ENCODE measurements at regions not wholly inside any gene's neighbourhood (a gene's known extent, or its start where the extent isn't known, plus 50 kb on each side); places are given as distances from the start of the nearest gene placed in this dataset.

DNA sequence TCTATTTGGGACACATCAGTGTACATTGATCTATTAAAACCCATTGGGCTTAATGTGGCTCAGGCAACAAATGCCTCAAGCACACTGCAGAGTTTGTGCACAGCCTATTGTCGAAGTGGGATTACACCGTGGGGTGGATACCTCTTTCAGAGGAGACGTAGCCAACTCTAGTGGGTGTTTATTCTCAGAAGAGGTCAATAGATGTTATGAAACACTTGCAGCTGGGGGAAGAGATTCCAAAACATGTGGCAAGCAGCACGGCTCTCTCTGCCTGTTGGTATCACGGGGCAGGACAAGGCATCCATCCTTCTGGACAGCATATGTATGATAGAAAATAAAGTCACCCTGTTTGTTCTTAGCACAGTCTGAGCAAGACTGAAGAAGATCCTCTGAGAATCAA, 121.4 kb upstream of the COPS8 start:
- DNase-seq (ENCODE audit: low spot score): peak; percentile 64

DNA sequence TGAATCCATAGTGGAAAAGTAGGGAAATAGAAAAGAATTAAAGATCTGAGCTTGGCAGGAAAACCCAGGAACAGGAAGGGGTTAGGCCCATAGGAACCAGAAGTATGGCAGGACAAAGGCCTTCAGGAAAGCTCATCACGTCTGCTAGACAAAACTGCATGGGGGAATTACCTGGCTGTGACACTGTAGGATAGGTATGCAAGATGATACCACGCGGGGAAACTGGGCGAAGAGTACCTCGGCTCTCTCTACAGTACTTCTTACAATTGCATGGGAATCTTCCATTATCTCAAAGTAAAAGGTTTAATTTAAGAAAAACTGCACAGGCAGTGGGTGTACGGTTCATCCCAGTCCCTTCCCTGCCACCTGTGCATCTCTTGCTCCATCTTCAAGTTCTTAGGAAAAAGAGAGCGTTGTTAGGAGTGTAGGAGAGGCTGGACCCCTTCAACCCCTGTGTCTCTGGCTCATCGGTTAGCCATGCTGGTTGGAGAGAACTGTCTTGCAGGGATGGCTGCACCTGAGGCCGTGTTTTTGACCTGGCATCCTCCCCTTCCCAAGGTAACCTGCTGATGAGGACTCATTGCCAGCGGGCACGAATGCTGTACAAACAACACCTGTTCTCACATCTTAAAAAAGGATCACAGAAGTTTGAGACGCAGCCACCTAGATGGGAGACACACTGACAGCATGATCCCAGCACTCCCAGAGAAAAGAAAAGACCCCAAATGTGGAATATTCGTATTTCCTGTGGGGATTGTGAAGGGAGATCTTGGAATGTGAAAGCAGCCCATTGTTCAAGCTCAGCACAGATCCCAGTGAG, 120.5 kb upstream of the COPS8 start:
- DNase-seq (ENCODE audit: low spot score): peak; percentile 65

DNA sequence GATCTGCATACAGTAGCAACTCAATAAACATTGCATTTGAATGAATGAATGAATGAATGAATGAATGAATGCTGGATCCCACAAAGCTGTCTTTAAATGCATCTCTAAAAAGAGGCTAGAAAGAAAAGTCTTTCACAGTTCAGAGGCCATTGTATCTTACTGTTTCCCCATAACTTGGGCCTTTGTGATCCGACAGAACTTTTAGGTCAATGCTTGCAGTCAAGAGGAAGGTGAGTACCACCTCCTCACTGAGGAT, 119.9 kb upstream of the COPS8 start:
- no peak for DNase-seq (ENCODE audit: low spot score)

DNA sequence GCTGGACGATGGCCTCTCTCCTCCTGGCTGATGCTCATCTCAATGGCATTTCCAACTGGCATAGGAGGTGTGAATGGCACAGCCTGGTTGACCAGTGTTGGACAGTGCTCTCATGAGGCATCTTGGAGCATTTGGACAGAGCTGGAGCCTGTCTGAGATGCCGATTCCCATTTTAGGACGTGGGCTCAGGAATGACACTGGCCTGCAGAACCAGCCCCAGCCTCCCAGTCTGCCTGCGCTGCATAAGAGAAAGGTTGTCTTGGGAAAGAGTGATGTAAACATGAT, 118.2 kb upstream of the COPS8 start:
- DNase-seq (ENCODE audit: low spot score): peak; percentile 47

DNA sequence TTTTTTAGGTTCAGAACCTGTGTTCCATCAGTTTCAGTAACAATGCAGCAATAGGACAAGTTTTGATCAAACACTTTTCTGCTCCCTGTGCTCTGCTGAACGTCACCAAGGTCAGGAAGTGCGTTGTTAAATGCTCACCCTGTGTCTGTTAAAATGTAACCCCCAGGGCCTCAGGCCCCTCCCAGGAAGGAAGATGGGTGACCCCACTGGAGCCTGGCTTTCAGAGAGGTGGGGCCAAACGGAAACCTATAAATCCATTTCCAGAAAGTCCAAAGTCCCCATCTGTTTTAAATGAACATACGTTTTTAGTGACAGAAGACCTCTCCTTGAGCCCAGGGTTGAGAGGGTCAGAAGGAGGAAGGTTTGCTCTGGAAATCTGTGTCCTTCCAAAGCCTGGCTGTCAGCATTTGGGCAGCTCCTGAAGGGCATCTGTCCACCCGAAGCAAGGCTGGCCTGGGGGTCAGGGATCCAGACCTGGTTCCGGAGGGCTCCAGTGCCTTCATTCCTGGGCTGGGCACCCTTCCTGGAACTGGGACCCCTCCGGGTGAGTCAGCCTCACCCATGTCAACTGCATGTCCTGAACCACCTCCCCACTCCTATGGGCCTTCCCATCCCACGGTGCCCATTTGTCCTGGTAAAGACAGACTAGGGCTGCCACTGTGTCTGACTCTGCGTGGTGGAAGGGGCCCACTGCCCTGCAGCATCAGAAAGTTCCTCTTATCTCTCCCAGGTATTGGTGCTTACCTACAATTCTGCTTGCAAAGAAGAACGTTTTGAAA, 117.4 kb upstream of the COPS8 start:
- DNase-seq (ENCODE audit: low spot score): peak; percentile 74

DNA sequence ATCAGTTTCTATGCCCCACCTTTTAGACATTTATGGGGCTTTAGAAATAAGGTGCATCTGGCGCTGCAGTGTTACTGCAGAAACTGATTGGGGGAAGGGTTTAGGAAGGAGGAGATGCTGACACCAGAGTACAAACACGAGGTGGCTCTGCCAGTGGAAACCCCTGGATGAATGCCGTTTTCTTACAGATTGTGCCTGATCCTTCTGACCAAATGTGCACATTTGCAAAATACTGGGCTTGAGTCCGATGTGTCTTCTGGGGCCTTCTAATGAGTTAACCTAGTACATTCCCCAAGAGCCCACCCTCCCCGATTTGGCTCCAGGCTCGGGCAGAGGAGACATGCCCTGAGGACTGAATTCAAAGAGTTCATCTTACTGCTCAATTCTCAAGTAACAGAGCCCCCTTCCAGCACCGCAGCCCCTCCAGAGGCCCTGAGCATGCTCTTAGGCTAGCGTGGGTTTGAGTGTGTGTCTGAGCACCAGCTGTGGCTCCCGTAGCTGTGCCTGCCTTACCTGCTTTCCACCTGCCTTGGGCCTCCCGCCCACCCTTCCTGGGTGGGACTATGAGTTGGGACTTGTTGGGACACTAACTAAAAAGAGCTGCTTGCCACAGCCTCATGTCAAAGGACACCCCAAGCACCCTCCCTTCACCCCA, 116.7 kb upstream of the COPS8 start:
- peak; percentile 59 for DNase-seq (ENCODE audit: low spot score)

DNA sequence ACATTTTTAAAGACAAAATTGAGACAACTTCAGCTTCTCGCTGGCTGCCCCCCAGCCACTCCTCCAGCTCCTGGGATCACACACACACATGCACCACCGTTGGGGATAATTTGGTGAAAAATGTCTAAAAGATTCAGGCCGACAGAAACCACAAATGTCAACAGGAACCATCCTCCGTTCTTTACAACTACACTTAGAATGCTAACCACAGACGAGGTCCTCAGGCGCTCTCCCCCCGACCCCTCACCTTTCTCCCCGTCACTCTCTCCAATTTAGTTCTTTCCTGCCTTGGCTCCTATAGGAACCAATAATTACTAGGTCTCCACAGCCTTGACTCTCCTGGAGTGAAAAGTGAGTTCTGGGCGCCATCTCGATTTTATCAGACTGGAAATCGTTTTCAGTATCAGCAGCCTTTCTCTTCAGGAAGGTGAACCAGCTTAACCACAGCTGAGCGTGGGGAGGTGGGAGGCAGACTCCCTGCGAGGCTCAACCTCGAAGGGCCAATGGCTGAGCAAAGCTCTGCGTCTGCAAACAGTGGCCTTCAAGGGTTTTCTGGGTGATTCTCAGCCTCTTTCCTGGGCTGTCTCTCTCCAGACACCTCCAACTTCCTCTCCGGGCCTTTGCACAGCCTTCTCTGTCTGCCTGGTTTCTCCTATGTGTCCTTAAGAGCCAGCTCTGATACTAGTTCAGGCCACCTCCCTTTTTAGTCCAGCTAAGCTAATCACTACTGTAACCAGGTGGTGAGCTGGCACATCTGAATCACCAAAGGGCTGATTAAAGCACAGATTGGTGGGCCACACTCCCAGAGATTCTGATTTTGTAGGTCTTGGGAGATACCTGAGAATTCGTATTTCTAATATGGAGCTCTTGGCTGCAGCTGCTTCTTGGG, 115.7 kb upstream of the COPS8 start:
- DNase-seq (ENCODE audit: low spot score): peak; percentile 87

DNA sequence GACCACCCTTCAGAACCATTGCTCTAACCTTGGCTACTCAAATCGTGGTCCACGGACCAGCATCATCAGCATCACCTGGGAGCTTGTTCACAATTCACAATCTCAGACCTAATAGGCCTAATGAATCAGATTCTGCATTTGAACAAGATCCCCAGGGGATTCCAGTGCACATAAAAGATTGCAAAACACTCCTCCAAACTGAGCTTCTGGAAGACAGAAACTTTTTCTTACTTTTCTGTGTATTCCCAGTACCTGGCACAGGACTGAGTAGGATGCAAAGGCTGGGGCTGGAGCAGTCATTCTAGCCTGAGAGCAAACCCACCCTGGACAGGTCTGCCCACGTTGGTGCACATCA, 115.1 kb upstream of the COPS8 start:
- DNase-seq (ENCODE audit: low spot score): peak; percentile 28

DNA sequence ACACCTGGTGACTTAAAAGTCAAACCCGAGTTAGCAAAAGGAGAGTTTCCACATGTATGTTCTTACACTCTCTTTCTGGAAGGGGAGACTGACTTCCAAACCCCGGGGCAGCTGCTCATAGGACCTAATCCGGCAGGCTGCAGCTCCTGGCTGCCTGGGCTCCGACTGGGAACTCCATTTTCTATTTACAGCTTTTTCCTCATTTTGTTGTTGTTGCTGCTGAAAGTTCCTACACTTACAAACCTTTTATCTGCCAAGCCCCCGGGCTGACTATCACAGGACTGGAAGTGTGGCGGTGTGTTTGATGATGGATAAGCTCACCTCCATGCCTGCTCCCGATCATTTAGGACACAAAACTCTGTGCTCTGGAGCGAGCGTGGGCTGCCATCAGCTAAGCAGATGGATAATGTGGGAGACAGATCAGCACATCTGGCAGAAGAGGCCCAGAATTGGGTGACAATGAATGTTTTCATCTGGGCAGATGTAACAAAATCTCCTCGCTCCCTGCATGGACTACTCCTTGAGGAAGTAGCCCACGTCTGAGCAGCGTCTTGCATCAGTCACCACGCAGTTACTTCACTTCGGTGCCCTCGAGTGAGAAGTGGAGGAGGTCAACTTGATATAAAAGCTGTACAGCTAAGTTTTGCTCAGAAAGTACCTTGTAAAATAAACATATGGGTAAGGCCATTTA, 114.4 kb upstream of the COPS8 start:
- peak; percentile 57 for DNase-seq (ENCODE audit: low spot score)

DNA sequence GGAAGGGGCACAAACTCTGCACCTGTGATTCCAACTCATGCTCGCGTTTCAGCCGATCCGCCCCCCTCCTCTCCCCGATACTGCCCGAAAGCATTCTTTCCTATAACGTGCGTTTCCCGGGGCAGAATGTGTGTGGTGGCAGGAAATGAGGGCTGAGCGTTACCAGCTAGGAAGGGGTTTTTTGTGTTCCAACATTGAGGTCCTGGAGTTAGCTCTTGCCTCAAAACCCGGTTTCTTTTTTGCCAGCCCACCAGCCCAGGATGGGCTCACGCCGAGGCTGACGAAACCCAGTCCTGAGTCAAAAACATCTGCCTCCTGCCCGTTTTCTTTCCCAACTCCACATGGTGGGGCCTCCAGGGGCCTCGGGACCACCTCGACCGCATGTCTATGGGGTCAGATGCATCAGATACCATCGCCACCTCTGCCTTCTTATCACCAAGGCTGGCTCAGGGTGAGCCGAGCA, 113.7 kb upstream of the COPS8 start:
- DNase-seq (ENCODE audit: low spot score): peak; percentile 67

DNA sequence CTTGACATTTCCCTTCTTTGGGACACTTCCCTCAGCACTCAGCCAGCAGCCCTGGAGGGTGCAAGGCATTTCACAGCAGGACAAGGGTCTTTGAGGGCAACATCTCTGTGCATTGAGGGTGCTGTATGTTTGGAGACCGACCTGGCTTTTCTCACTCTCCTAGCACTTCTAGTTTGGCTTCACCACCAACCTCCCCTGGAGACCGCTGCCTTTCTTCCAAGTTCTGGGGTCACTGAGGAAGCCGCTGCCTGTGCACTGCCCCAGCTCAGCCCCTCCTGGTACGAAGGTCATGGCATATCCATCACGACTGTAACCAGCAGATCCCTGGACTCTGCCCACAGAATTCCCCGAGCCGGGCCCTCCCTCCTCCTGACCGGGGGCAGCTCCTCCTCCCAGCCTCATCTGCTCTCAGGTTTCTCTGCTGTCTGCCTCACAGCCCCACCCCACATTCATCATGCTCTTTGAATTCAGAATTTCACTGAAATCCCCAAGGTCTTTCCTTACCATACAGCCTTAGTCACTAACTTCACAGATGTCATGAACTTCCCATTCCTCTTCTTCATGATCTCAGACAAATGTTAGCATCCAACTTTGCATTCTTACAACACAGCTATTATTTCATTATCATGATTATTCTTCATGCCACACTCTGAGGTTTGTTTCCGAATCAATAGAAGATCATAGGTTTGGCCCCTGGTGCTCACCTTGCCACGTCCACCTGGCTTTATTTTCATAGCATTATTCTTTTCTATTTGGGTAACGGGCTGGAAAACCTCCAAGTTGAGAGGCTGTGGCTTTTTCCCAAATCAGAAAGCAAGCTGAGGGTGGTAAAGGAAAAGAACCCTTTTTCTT, 113.0 kb upstream of the COPS8 start:
- peak; percentile 90 for DNase-seq (ENCODE audit: low spot score)

DNA sequence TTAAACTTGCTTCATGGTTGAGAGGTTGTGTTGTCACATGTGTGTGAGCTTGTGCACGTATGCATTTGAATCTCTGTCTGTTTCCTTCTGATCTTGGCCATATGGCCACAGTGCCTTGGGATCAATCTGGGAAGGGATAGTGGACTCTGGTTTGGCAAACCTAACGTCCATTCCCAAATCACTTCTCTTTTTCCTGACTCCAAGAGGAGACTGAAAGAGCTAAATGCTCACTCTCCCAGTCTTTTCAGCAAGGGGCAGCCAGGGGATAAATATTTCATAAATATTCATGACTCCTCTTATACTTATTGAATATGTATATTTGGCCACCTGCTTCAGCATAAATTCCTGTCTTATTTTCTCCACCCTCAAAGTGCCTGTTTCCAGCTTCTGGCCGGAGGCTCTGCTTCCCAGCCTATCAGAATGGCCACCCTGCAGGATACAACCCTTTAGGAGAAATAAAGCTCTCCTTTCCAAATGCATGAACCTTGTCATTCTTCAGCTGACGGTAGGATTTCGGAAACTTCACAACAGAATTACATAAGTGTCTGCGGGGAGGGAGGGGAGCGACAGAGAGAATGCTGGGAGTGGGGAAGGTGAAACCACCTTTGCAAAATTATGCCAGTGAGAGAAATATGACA, 112.2 kb upstream of the COPS8 start:
- DNase-seq (ENCODE audit: low spot score): peak; percentile 39

DNA sequence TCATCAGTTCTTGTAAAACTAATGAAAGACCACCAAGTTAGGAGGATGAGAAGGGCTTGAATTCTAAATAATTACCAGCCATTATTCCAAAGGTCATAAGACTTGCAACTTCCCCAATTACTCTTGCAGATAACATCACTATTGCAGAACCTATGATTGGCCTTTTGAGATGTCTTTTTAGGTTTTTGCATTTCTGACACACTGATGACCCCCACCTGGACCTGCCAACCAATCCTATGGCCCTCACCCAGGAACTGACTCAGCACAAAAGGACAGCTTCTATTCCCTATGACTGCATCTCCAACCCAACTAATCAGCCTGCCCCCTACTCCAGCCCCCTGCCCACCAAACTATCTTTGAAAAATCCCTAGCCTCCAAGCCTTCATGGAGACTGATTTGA, 111.5 kb upstream of the COPS8 start:
- DNase-seq (ENCODE audit: low spot score): peak; percentile 28

DNA sequence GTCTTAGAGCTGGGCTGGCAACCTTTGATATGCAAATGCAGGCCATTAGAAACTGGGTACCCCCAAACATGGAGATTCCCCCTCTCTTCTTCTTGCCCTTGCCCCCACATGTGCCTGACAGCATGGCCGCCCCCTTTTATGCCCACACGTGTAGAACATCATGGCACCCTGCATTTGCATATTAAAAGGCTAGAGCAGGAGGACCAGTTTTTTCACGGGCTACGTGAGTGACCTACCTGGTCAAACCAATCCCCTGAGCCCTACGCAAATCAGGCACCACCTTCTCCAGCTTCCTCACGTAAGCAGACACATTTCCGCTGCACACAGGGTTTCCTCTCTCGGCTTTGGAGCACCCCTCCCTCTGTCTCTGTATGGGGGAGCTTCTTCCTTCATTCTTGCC, 110.9 kb upstream of the COPS8 start:
- peak; percentile 28 for DNase-seq (ENCODE audit: low spot score)

DNA sequence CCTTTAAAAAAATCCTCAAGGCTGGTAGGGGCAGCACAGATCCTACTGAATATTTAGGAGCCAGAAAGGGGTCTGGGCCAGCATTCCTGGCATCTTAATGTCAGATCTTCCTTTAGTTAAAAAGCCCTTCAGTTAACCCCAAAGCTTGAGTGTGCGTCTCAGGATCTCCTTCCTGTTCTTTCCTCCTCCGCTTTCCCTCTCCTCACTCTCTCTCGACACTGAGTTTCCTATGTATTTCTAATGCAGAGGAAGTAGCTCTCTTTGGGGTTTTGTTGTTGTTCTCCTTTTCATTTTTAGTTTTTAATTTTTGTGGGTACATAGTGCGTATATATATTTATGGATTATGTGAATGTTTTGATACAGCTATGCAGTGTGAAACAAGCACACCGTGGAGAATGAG, 109.9 kb upstream of the COPS8 start:
- peak; percentile 6 for DNase-seq (ENCODE audit: low spot score)

DNA sequence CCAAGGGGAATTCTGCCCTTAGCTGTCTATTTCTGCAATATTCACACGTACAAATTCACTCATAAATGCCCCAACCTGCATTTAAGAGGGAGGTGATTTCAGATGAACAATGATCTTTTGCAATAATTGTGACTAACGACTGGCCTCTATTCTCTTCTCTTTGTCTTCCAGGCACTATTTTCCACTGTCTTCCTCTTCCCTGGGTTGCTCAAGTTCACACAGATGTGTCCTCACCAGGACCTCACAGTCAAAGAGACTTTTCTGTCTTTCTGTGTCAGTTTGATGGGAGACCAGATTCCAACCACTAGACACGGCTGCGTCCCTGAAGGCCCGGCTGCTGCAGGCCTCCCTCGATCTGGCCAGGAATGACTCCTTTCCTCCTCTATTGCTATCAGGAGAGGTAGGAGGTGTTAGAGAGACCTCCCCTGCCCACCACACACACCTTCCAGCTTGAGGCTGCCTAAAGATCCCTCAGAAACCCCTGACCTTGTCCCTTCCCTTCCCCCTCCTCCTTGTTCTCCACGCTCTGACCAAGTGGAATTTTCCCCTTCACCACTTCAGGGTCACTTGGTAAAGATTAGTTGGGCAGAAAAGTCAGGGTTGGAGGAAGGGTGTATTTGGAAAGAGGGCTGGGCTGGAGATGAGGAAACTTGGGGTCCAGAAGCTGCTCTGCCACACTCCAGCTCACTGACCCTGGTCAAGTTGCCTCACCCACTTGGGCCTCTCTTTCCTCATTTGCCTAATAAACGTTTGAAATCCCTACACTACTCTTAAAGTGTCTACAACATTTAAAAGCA, 109.2 kb upstream of the COPS8 start:
- peak; percentile 49 for DNase-seq (ENCODE audit: low spot score)

DNA sequence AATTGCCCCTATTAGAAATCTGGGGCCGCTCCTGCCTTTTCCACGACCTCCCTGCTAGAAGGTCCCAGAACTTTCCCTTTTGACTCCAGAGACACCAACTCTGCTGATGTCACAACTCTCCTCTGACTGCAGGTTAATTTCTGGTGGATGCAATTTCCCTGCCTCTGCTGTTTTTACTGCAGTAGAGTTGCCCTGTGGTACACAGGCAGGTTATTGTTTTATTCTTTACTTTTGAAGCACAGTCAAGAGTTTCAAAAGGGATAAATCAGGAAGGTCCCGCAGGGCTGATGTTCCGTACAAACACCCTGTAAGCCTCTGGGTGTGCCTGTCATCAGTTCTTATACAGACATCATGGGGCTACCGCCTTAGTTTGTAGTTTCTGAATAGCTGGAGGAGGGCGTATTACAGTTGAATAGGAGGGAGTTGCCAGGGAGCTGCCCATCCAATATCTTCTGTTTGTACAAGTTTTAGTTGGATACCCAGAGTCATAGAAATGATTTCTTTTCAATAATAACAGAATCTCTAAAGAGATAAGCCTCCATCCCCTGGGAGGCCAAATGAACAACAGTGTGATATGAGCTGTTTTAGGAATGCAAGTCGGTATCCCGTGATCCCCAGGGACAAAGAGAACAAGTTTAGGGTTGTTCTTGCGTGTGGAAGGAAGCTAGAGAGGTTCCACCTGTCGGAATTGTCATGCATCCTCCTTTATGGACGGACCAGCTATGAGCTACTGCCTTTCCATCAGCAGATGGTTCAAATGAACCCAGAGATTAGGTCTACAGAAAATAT, 108.4 kb upstream of the COPS8 start:
- DNase-seq (ENCODE audit: low spot score): no peak

DNA sequence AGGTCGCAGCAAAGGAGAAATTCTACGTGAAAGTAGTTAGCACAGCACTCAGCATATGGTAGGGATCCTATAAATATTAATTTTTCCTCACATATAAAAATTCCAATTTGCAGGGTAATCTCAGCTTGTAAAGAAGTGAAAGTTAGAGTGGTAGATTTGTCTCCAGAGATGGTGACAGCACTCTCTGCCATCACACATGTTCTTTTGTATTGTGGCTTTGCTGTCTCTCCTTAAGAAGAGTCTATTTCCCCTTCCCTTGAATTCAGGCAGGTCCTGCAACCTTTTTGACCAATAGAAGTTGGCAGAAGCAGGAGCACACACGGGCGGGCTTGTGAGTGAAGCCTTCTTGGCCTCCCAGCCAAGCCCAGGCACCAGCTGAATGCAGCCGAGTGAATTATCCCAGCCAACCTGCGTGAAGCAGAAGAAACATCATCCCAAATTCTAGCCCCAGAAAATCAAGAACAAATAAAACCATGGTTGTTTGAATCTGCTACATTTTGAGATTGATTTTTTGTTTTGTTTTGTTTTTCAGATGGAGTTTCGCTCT, 107.8 kb upstream of the COPS8 start:
- peak; percentile 18 for DNase-seq (ENCODE audit: low spot score)

Measured in mesenteric fat pad (tissue), 1 donor.